Upper lobe of left lung (tissue), 4 donors: ENCODE measurements at regions not wholly inside any gene's neighbourhood (a gene's known extent, or its start where the extent isn't known, plus 50 kb on each side); places are given as distances from the start of the nearest gene placed in this dataset.

Source experiments
- EP300 ChIP-seq, 4 donors: sonication (generic); formaldehyde crosslinking; IDR thresholded peaks; one replicate each; pipeline ENCODE4 v1.5.1; 2017; ENCODE audit warnings: antibody characterized with exemption in 4 of 4, control low read depth in 2 of 4
- POLR2AphosphoS5 ChIP-seq, 2 donors: sonication (generic); formaldehyde crosslinking; IDR thresholded peaks; one replicate each; pipeline ENCODE4 v1.5.1; 2017; ENCODE audit warnings: antibody characterized with exemption in 2 of 2
- TF ChIP-seq, protein P1 (sequence below), 6 experiments: fragments of 450-650 bp in 4 of 6; fragments of 200-600 bp in 2 of 6; sonication (generic) in 2 of 6; IDR thresholded peaks; one replicate each; pipeline ENCODE4 v1.5.1; 2016 to 2019; ENCODE audit warnings: antibody characterized with exemption in 6 of 6

DNA sequence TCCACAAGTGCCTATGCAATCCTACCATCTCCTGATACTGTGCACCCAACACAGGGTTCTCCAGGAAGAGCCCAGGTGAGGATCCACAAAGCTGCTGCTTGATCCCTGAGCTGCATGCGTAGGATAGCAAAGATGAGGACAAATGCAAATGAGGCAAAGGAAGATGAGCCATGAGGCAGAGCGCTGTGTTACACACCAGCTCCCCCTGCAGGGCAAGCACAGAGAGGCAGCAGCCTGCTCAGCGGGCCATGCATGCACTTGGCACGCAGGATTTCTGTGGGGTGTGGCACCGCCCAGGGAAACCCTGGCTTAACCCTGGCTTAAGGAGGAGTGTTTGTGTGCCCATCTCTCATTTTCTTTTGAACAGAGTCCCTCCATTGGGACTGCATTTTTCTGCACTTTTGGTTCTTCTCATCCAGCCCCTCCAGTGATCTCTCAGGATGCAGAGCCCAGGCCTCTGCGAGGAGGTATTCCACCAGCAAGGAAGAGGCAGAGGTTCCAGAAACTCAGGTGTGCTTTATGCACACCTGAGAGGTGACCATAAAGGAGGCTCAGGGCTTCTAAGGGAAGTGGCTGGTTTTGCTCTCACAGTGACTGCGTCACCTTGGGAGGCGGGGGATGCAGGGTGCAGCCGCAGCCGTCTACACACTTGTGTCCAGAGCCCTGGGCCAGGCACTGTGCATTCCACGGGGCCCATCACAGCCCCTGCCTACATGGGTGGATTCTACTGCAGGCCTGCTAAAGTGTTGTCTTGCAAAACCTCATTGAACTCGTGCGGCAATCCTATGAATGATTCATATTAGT lies 973.3 kb upstream of the TMEM132C start:
- TF ChIP-seq POLR2AphosphoS5 (IDR thresholded peaks at IDR 0.05) = no peak
- TF ChIP-seq, protein P1, sequence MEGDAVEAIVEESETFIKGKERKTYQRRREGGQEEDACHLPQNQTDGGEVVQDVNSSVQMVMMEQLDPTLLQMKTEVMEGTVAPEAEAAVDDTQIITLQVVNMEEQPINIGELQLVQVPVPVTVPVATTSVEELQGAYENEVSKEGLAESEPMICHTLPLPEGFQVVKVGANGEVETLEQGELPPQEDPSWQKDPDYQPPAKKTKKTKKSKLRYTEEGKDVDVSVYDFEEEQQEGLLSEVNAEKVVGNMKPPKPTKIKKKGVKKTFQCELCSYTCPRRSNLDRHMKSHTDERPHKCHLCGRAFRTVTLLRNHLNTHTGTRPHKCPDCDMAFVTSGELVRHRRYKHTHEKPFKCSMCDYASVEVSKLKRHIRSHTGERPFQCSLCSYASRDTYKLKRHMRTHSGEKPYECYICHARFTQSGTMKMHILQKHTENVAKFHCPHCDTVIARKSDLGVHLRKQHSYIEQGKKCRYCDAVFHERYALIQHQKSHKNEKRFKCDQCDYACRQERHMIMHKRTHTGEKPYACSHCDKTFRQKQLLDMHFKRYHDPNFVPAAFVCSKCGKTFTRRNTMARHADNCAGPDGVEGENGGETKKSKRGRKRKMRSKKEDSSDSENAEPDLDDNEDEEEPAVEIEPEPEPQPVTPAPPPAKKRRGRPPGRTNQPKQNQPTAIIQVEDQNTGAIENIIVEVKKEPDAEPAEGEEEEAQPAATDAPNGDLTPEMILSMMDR (IDR thresholded peaks at IDR 0.05) = peak; percentile 24 to 77 (median 58)
- no peak for TF ChIP-seq EP300 (IDR thresholded peaks at IDR 0.05)
